ENCODE measurements at regions not wholly inside any gene's neighbourhood (a gene's known extent, or its start where the extent isn't known, plus 50 kb on each side); places are given as distances from the start of the nearest gene placed in this dataset.

DNA sequence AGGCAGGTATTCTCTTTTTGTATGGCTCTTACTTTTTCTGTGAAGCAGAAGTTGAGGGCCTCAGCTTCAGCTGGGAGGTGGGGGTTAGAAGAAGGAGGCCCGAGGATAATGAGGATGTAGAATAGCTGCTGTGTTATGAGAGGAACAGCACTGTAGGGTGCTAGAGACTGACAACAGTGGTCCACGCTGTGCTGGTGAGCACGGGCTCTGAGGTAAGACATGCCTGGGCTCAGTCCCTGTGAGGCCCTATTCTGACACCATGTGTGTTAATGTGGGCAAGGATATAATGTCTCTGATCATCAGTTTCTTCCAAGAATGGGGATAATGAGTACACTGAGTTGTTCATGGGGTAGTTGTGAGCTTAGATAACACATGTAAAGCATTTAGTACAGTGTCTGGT is 55.3 kb upstream of the SFRP2 start:
- TF ChIP-seq, protein P1, sequence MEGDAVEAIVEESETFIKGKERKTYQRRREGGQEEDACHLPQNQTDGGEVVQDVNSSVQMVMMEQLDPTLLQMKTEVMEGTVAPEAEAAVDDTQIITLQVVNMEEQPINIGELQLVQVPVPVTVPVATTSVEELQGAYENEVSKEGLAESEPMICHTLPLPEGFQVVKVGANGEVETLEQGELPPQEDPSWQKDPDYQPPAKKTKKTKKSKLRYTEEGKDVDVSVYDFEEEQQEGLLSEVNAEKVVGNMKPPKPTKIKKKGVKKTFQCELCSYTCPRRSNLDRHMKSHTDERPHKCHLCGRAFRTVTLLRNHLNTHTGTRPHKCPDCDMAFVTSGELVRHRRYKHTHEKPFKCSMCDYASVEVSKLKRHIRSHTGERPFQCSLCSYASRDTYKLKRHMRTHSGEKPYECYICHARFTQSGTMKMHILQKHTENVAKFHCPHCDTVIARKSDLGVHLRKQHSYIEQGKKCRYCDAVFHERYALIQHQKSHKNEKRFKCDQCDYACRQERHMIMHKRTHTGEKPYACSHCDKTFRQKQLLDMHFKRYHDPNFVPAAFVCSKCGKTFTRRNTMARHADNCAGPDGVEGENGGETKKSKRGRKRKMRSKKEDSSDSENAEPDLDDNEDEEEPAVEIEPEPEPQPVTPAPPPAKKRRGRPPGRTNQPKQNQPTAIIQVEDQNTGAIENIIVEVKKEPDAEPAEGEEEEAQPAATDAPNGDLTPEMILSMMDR (IDR thresholded peaks at IDR 0.05), result no peak
- TF ChIP-seq POLR2A (IDR thresholded peaks at IDR 0.05), result no peak
- TF ChIP-seq EP300 (IDR thresholded peaks at IDR 0.05), result no peak
- H3K9me3 ChIP-seq, result no peaks in the 10 kb centered on the region
- no peak for DNase-seq
- H3K27me3 ChIP-seq, result no peaks in the 10 kb centered on the region
- intact Hi-C loops (cut with DNase I), result no loop called here
- no peaks in the 10 kb centered on the region for H3K36me3 ChIP-seq
- H3K27ac ChIP-seq, result no peak overlapping the region
- WGBS, 3 donors, result 63 to 81% (median 70%) methylated on average over 3 of the region's 3 CpGs
- no peaks in the 10 kb centered on the region for H3K4me1 ChIP-seq (ENCODE audit: insufficient read depth)
- no peak overlapping the region for H3K4me3 ChIP-seq

Measured in ovary (tissue), 7 donors.